Naive thymus-derived CD8-positive, alpha-beta T cell (primary cell): ENCODE measurements at regions not wholly inside any gene's neighbourhood (a gene's known extent, or its start where the extent isn't known, plus 50 kb on each side); places are given as distances from the start of the nearest gene placed in this dataset.
"Not testable (repeated sequence)": the region's sequence is repeated elsewhere in the genome, so short reads cannot be mapped to it uniquely, and the experiment has no call there.

Experiments
- ATAC-seq, 2 donors: fragments of 150-1000 bp; cut with Tn5 transposase in 1 of 2; sonication (Bioruptor Pico), chemical (Tn5 transposase) in 1 of 2; 1 replicate in 1 of 2; 2 replicates in 1 of 2; pipeline ENCODE4 v1.10.0; 2021; ENCODE audit warnings: mild to moderate bottlenecking in 2 of 2, moderate library complexity in 2 of 2
- POLR2A ChIA-PET: fragments of 350-600 bp; sonication (Branson Sonifier 250); formaldehyde crosslinking; loops from one replicate; lab custom pipeline; 2021; ENCODE audit warnings: antibody characterized with exemption; lab: Charles Lee
- DNase-seq, 10 donors: peaks; one replicate each; pipeline versions ENCODE4 v3.0.0 to v3.0.0-alpha.2; 2020 to 2022
- H3K27ac Mint-ChIP-seq, 10 donors: one replicate each; pipeline ENCODE4 v1.8.0; 2020 to 2022; ENCODE audit warnings: mild to moderate bottlenecking in 10 of 10, mixed read lengths in 10 of 10, moderate library complexity in 4 of 10, inconsistent platforms in 1 of 10
- H3K27me3 Mint-ChIP-seq, 5 donors: one replicate each; pipeline ENCODE4 v1.8.0; 2021 to 2022; ENCODE audit warnings: mixed read lengths in 5 of 5
- H3K36me3 Mint-ChIP-seq, 3 donors: one replicate each; pipeline ENCODE4 v1.8.0; 2020 to 2022; ENCODE audit warnings: mixed read lengths in 3 of 3, mild to moderate bottlenecking in 2 of 3, inconsistent platforms in 1 of 3
- H3K4me1 Mint-ChIP-seq, 4 donors: one replicate each; pipeline ENCODE4 v1.8.0; 2021 to 2022; ENCODE audit warnings: mixed read lengths in 4 of 4
- H3K4me3 Mint-ChIP-seq, 10 donors: one replicate each; pipeline ENCODE4 v1.8.0; 2020 to 2022; ENCODE audit warnings: mild to moderate bottlenecking in 10 of 10, mixed read lengths in 10 of 10, moderate library complexity in 6 of 10, inconsistent platforms in 1 of 10
- H3K9me3 Mint-ChIP-seq, 9 donors: one replicate each; pipeline ENCODE4 v1.8.0; 2020 to 2022; ENCODE audit warnings: mixed read lengths in 9 of 9, mild to moderate bottlenecking in 3 of 9, inconsistent platforms in 1 of 9, moderate library complexity in 1 of 9

GRCh38 chrX:93868289-93868965 lies 194.4 kb downstream of the FAM133A start:
- POLR2A ChIA-PET = no interaction called here
- Mint-ChIP-seq H3K27ac (no peak overlapping the region), H3K27me3 (no peaks in the 10 kb centered on the region), H3K36me3 (no peaks in the 10 kb centered on the region), H3K4me1 (no peaks in the 10 kb centered on the region), H3K4me3 (no peak overlapping the region), H3K9me3 (peaks cover 0 to 3% (median 0%) of the 10 kb centered on the region in 9 donors)
- ATAC-seq (no peak), DNase-seq (no peak)

GRCh38 chrX:93874554-93874953 lies 200.5 kb downstream of the FAM133A start:
- no peak overlapping the region for H3K27ac Mint-ChIP-seq
- DNase-seq = no peak
- POLR2A ChIA-PET = no interaction called here
- H3K4me1 Mint-ChIP-seq = no peaks in the 10 kb centered on the region
- H3K9me3 Mint-ChIP-seq = peaks cover 0 to 17% (median 6%) of the 10 kb centered on the region in 9 donors
- peaks cover 0 to 6% (median 0%) of the 10 kb centered on the region in 3 donors for H3K36me3 Mint-ChIP-seq
- no peak for ATAC-seq
- no peaks in the 10 kb centered on the region for H3K27me3 Mint-ChIP-seq
- H3K4me3 Mint-ChIP-seq = no peak overlapping the region

GRCh38 chrX:93875621-93876282 lies 201.7 kb downstream of the FAM133A start:
- POLR2A ChIA-PET = no interaction called here
- Mint-ChIP-seq H3K9me3 (peaks cover 0 to 17% (median 6%) of the 10 kb centered on the region in 9 donors), H3K27ac (peak overlapping the region in 1 of 10 donors; percentile 29), H3K36me3 (peaks cover 0 to 6% (median 0%) of the 10 kb centered on the region in 3 donors), H3K4me1 (no peaks in the 10 kb centered on the region), H3K27me3 (no peaks in the 10 kb centered on the region), H3K4me3 (no peak overlapping the region)
- DNase-seq (no peak), ATAC-seq (no peak)

GRCh38 chrX:93921041-93921440 lies 247.0 kb downstream of the FAM133A start:
- H3K4me1 Mint-ChIP-seq, H3K27ac Mint-ChIP-seq, H3K27me3 Mint-ChIP-seq, H3K4me3 Mint-ChIP-seq, H3K36me3 Mint-ChIP-seq, ATAC-seq, POLR2A ChIA-PET, DNase-seq, H3K9me3 Mint-ChIP-seq: not testable (repeated sequence)

GRCh38 chrX:93932471-93933220 lies 258.6 kb downstream of the FAM133A start:
- Mint-ChIP-seq H3K4me3 (no peak overlapping the region), H3K27ac (no peak overlapping the region), H3K9me3 (peaks cover 0 to 4% (median 0%) of the 10 kb centered on the region in 9 donors), H3K4me1 (no peaks in the 10 kb centered on the region), H3K36me3 (no peaks in the 10 kb centered on the region), H3K27me3 (no peaks in the 10 kb centered on the region)
- POLR2A ChIA-PET = no interaction called here
- DNase-seq = no peak
- ATAC-seq = no peak

- H3K27ac Mint-ChIP-seq = no peak overlapping the region
- POLR2A ChIA-PET = no interaction called here
- peaks cover 0 to 17% (median 0%) of the 10 kb centered on the region in 9 donors for H3K9me3 Mint-ChIP-seq
- no peaks in the 10 kb centered on the region for H3K4me1 Mint-ChIP-seq
- no peak overlapping the region for H3K4me3 Mint-ChIP-seq
- H3K36me3 Mint-ChIP-seq = no peaks in the 10 kb centered on the region
- ATAC-seq (no peak), DNase-seq (no peak)
- H3K27me3 Mint-ChIP-seq = no peaks in the 10 kb centered on the region
These were observed 303.6 kb downstream of the FAM133A start for GRCh38 chrX:93977641-93978040.

GRCh38 chrX:93985344-93986307 lies 311.6 kb downstream of the FAM133A start:
- no peak for ATAC-seq
- Mint-ChIP-seq H3K36me3 (no peaks in the 10 kb centered on the region), H3K4me3 (no peak overlapping the region), H3K27me3 (no peaks in the 10 kb centered on the region), H3K9me3 (peaks cover 0 to 12% (median 0%) of the 10 kb centered on the region in 9 donors), H3K27ac (no peak overlapping the region), H3K4me1 (no peaks in the 10 kb centered on the region)
- POLR2A ChIA-PET = no interaction called here
- no peak for DNase-seq
